ENCODE measurements at regions not wholly inside any gene's neighbourhood (a gene's known extent, or its start where the extent isn't known, plus 50 kb on each side); places are given as distances from the start of the nearest gene placed in this dataset.

GRCh38 chr2:180905461-180905860 lies 74.9 kb upstream of the UBE2E3 start:
- Histone ChIP-seq H3K4me1 (no peaks in the 10 kb centered on the region), H3K27me3 (no peaks in the 10 kb centered on the region), H3K9me3 (no peaks in the 10 kb centered on the region), H3K27ac (no peak overlapping the region), H3K36me3 (no peaks in the 10 kb centered on the region), H3K4me3 (no peak overlapping the region)
- TF ChIP-seq, protein P1, sequence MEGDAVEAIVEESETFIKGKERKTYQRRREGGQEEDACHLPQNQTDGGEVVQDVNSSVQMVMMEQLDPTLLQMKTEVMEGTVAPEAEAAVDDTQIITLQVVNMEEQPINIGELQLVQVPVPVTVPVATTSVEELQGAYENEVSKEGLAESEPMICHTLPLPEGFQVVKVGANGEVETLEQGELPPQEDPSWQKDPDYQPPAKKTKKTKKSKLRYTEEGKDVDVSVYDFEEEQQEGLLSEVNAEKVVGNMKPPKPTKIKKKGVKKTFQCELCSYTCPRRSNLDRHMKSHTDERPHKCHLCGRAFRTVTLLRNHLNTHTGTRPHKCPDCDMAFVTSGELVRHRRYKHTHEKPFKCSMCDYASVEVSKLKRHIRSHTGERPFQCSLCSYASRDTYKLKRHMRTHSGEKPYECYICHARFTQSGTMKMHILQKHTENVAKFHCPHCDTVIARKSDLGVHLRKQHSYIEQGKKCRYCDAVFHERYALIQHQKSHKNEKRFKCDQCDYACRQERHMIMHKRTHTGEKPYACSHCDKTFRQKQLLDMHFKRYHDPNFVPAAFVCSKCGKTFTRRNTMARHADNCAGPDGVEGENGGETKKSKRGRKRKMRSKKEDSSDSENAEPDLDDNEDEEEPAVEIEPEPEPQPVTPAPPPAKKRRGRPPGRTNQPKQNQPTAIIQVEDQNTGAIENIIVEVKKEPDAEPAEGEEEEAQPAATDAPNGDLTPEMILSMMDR (IDR thresholded peaks at IDR 0.05), result no peak
- no peak for TF ChIP-seq POLR2A (IDR thresholded peaks at IDR 0.05)
- no peak for DNase-seq

- no peaks in the 10 kb centered on the region for H3K4me1 ChIP-seq
- no peak overlapping the region for H3K4me3 ChIP-seq
- DNase-seq, result no peak
- H3K9me3 ChIP-seq, result no peaks in the 10 kb centered on the region
- TF ChIP-seq, protein P1 (IDR thresholded peaks at IDR 0.05), result no peak
- no peak for TF ChIP-seq POLR2A (IDR thresholded peaks at IDR 0.05)
- H3K27ac ChIP-seq, result no peak overlapping the region
- H3K36me3 ChIP-seq, result no peaks in the 10 kb centered on the region
- no peaks in the 10 kb centered on the region for H3K27me3 ChIP-seq
Measured at GRCh38 chr2:180905002-180905401, 75.4 kb upstream of the UBE2E3 start.

DNA sequence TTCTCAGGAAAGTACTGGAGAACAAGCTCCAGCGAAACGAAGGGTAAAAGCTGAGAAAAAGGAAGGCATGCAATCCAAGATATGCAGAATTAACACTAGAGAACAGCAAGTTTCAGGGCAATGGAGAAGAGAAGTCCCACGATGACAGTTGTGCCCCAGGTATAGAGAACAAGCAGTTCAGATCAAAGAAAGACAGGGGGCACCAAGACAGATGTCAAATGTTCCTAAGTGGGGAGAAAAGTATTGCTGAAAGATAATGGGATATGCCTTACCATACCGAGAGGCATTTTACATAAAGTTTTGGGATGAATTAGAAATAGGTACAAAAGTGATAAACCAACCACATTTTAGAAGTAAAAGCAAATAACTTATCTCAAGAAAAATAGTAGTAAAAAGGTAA lies 79.1 kb upstream of the UBE2E3 start:
- no peaks in the 10 kb centered on the region for H3K36me3 ChIP-seq
- H3K4me1 ChIP-seq, result no peaks in the 10 kb centered on the region
- H3K27ac ChIP-seq, result no peak overlapping the region
- no peak overlapping the region for H3K4me3 ChIP-seq
- DNase-seq, result no peak
- no peaks in the 10 kb centered on the region for H3K27me3 ChIP-seq
- no peaks in the 10 kb centered on the region for H3K9me3 ChIP-seq
- no peak for TF ChIP-seq POLR2A (IDR thresholded peaks at IDR 0.05)
- TF ChIP-seq, protein P1 (IDR thresholded peaks at IDR 0.05), result no peak

DNA sequence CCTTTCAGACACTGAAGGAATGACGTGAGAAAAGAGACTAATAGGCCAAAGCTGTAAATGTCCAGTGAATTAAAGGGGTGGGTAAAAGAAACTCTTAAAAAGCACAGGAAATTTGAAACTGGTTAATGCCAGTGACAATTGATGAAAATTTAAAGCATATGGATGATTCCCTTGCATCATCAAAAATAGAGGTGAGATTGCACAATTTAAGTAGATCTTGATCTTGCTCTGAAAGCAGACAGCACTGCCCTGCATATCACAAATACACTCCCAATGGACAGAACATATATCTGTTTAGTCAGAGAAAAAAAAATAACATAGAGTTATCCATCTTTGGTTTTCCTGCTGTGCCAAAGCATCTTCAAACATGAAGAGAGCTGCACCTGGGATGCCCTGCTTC lies 86.7 kb upstream of the UBE2E3 start:
- H3K9me3 ChIP-seq, result no peaks in the 10 kb centered on the region
- no peak for DNase-seq
- H3K27ac ChIP-seq, result no peak overlapping the region
- H3K36me3 ChIP-seq, result no peaks in the 10 kb centered on the region
- no peak overlapping the region for H3K4me3 ChIP-seq
- H3K4me1 ChIP-seq, result no peaks in the 10 kb centered on the region
- TF ChIP-seq POLR2A (IDR thresholded peaks at IDR 0.05), result no peak
- TF ChIP-seq, protein P1 (IDR thresholded peaks at IDR 0.05), result no peak
- H3K27me3 ChIP-seq, result no peaks in the 10 kb centered on the region

DNA sequence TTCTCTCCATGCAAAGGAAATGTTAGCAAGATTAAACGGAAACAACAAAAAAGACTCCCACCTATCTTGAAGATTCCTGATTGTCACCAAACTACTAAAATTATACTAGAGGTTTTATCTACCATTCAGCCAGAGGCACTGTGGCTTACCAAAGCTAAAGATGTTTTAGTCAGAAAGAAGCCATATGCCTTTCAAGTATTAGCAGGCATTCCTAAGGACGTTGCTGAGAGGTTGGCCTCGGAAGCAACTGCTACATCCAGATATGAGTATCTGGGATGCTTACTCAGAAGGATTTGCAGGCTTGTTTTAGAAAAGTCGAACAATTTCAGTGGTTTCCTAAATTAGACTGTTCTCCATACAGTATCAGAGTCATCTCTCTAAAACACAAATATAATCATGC lies 88.3 kb upstream of the UBE2E3 start:
- TF ChIP-seq POLR2A (IDR thresholded peaks at IDR 0.05), result no peak
- TF ChIP-seq, protein P1 (IDR thresholded peaks at IDR 0.05), result no peak
- Histone ChIP-seq H3K36me3 (no peaks in the 10 kb centered on the region), H3K4me1 (no peaks in the 10 kb centered on the region)

DNA sequence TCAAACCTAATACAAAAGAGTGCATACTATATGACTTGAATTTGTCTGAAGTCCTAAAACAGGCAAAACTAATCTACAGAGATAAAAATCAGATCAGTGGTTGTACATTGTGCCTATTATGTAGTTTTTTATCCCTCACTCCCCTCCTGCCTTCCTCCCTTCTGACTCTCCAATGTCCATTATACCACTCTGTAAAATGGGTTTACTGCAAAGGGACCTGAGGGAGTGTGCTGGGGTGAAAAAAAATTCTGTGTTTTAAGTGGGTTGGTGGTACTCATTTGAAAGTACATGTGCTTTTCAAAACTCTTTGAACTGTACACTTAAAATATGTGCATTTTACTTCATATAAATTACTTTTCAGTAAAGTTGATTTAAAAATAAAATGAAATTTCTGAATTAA lies 89.0 kb upstream of the UBE2E3 start:
- no peak for DNase-seq
- Histone ChIP-seq H3K4me3 (no peak overlapping the region), H3K4me1 (no peaks in the 10 kb centered on the region), H3K27me3 (no peaks in the 10 kb centered on the region), H3K36me3 (no peaks in the 10 kb centered on the region), H3K27ac (no peak overlapping the region), H3K9me3 (no peaks in the 10 kb centered on the region)
- TF ChIP-seq POLR2A (IDR thresholded peaks at IDR 0.05), result no peak
- TF ChIP-seq, protein P1 (IDR thresholded peaks at IDR 0.05), result no peak

More for the DNA sequence above, 88.3 kb upstream of the UBE2E3 start:
- no peak for DNase-seq
- H3K27me3 ChIP-seq, result no peaks in the 10 kb centered on the region
- H3K27ac ChIP-seq, result no peak overlapping the region
- H3K9me3 ChIP-seq, result no peaks in the 10 kb centered on the region
- H3K4me3 ChIP-seq, result no peak overlapping the region

Data from Peyer's patch (tissue), 4 donors.